ENCODE measurements at regions not wholly inside any gene's neighbourhood (a gene's known extent, or its start where the extent isn't known, plus 50 kb on each side); places are given as distances from the start of the nearest gene placed in this dataset.

DNA sequence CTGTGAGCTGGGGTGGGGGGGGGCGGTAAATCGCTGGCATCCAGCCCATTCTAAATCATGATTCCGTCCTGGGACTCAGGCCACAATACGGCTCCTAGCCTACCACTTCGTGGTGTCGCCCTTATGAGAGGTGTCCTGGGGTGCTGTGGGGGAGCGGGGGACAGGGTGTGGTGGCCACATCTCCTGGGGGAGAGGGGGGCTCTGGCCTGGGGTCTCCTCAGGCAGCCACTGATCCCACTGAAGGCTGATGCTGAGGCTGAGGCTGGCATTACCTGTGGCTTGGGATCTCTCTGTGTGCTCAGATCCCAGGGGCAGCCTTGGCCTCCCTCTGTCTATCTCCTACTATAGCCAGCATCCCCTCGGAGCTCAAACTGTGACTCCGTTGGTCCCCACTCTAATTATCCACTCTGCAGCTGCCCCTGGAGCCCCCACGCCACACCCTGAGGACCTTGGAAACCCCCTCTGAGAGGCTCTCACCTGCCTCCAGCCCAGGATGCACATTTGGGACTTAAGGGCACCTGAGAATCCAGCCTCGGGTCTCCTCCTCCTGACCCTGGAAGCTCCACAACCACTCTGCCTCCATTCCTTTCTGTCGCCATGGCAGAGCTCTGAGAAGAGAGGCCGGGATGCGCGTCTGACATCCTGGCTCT is 249.3 kb upstream of the TCERG1L start (continued):
- TF ChIP-seq, protein P1, sequence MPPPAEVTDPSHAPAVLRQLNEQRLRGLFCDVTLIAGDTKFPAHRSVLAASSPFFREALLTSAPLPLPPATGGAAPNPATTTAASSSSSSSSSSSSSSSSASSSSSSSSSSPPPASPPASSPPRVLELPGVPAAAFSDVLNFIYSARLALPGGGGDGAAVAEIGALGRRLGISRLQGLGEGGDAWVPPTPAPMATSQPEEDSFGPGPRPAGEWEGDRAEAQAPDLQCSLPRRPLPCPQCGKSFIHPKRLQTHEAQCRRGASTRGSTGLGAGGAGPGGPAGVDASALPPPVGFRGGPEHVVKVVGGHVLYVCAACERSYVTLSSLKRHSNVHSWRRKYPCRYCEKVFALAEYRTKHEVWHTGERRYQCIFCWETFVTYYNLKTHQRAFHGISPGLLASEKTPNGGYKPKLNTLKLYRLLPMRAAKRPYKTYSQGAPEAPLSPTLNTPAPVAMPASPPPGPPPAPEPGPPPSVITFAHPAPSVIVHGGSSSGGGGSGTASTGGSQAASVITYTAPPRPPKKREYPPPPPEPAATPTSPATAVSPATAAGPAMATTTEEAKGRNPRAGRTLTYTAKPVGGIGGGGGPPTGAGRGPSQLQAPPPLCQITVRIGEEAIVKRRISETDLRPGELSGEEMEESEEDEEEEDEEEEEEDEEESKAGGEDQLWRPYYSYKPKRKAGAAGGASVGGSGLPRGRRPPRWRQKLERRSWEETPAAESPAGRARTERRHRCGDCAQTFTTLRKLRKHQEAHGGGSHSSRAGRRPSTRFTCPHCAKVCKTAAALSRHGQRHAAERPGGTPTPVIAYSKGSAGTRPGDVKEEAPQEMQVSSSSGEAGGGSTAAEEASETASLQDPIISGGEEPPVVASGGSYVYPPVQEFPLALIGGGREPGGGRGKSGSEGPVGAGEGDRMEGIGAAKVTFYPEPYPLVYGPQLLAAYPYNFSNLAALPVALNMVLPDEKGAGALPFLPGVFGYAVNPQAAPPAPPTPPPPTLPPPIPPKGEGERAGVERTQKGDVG (CRISPR knock-in tag; IDR thresholded peaks at IDR 0.05), result no peak
- TF ChIP-seq TCF12 (IDR thresholded peaks at IDR 0.05; ENCODE audit: low read depth, low read length) (no peak), TCF7 (IDR thresholded peaks at IDR 0.05; ENCODE audit: borderline replicate concordance) (no peak), ATF7 (IDR thresholded peaks at IDR 0.05; ENCODE audit: low read depth) (no peak), SP1 (IDR thresholded peaks at IDR 0.05; ENCODE audit: low read depth, low read length) (no peak), PAX8 (IDR thresholded peaks at IDR 0.05) (no peak), MYC (IDR thresholded peaks at IDR 0.05; ENCODE audit: insufficient read depth, insufficient read length, insufficient replicate concordance, low read length, severe bottlenecking) (no peak)
- TF ChIP-seq, protein P2, sequence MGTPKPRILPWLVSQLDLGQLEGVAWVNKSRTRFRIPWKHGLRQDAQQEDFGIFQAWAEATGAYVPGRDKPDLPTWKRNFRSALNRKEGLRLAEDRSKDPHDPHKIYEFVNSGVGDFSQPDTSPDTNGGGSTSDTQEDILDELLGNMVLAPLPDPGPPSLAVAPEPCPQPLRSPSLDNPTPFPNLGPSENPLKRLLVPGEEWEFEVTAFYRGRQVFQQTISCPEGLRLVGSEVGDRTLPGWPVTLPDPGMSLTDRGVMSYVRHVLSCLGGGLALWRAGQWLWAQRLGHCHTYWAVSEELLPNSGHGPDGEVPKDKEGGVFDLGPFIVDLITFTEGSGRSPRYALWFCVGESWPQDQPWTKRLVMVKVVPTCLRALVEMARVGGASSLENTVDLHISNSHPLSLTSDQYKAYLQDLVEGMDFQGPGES (IDR thresholded peaks at IDR 0.05), result no peak

DNA sequence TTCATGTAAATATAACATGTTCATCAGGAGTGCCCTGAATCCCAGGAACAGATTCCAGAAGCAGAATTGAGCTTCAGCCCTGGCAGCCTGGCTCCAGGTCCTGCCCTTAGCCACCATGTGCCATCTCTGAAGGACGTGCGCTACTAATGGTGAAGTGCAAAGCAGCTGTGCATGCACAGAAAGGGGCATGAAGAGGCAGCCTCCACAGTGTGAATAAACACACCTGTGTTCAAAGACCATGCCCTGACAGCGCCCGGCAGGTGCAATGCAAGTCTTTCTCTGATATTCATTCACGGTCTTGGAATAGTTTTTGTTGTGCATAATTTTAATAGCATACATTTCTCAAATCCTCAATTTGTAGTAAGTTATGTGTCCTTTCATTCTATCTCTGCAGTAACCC is 250.4 kb upstream of the TCERG1L start:
- FAIRE-seq (no peak), DNase-seq (ENCODE audit: low read depth, low spot score) (no peak), ATAC-seq (no peak)
- SMC1A ChIA-PET (ENCODE audit: uncharacterized antibody, unreplicated experiment), result no interaction called here
- CTCF ChIA-PET, result no interaction called here
- Histone ChIP-seq H2AFZ (ENCODE audit: control insufficient read depth, low read depth, low read length) (no peak overlapping the region), H3K4me2 (ENCODE audit: control insufficient read depth, insufficient read depth) (no peak overlapping the region), H3K9me3 (replicated peaks; ENCODE audit: control insufficient read depth, insufficient read depth, low read length) (no peaks in the 10 kb centered on the region), H4K20me1 (ENCODE audit: control insufficient read depth, insufficient read depth) (no peaks in the 10 kb centered on the region), H3K4me1 (ENCODE audit: control insufficient read depth, insufficient read depth, low read length) (no peaks in the 10 kb centered on the region), H3K27me3 (replicated peaks in 1 of 2; ENCODE audit: control insufficient read depth in 2 of 2, insufficient read depth in 2 of 2, low read length in 1 of 2) (no peaks in the 10 kb centered on the region), H3K9ac (ENCODE audit: control insufficient read depth, insufficient read depth, low read length) (no peak overlapping the region), H3K79me2 (ENCODE audit: control insufficient read depth, insufficient read depth, low read length) (no peaks in the 10 kb centered on the region), H3K36me3 (ENCODE audit: control insufficient read depth in 2 of 2, insufficient read depth in 2 of 2, low read length in 1 of 2) (no peaks in the 10 kb centered on the region), H3K4me3 (no peak overlapping the region), H3K27ac (ENCODE audit: control insufficient read depth, insufficient read depth) (no peak overlapping the region)
- WGBS (ENCODE audit: insufficient coverage, insufficient replicate concordance, low lambda C conversion rate, missing lambda C conversion rate), result 43% methylated on average over 5 of the region's 5 CpGs
- in situ Hi-C loops (cut with MboI) (no loop called here), intact Hi-C loops (cut with micrococcal nuclease; ENCODE audit: unreplicated experiment) (no loop called here)
- no TSS peak for BruUV-seq (replicated peaks)
- POLR2A ChIA-PET, result no interaction called here
- RAD21 ChIA-PET (ENCODE audit: unreplicated experiment), result no interaction called here
- TF ChIP-seq RB1 (IDR thresholded peaks at IDR 0.05; ENCODE audit: borderline replicate concordance) (no peak), CHD4 (IDR thresholded peaks at IDR 0.05) (no peak), POLR2A (IDR thresholded peaks at IDR 0.05; ENCODE audit: low read depth, low read length) (no peak), MTA2 (IDR thresholded peaks at IDR 0.05; ENCODE audit: low read depth) (no peak), NRF1 (conservative IDR thresholded peaks at IDR 0.05; ENCODE audit: low read depth, low read length) (no peak), CBX5 (IDR thresholded peaks at IDR 0.05; ENCODE audit: low read depth) (no peak), POU2F2 (IDR thresholded peaks at IDR 0.05; ENCODE audit: borderline replicate concordance, low read depth, low read length) (no peak), LARP7 (IDR thresholded peaks at IDR 0.05) (no peak), NFIC (IDR thresholded peaks at IDR 0.05; ENCODE audit: low read depth, low read length) (no peak)
- TF ChIP-seq, protein P3, sequence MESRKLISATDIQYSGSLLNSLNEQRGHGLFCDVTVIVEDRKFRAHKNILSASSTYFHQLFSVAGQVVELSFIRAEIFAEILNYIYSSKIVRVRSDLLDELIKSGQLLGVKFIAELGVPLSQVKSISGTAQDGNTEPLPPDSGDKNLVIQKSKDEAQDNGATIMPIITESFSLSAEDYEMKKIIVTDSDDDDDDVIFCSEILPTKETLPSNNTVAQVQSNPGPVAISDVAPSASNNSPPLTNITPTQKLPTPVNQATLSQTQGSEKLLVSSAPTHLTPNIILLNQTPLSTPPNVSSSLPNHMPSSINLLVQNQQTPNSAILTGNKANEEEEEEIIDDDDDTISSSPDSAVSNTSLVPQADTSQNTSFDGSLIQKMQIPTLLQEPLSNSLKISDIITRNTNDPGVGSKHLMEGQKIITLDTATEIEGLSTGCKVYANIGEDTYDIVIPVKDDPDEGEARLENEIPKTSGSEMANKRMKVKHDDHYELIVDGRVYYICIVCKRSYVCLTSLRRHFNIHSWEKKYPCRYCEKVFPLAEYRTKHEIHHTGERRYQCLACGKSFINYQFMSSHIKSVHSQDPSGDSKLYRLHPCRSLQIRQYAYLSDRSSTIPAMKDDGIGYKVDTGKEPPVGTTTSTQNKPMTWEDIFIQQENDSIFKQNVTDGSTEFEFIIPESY (IDR thresholded peaks at IDR 0.05), result no peak
